ENCODE measurements at regions not wholly inside any gene's neighbourhood (a gene's known extent, or its start where the extent isn't known, plus 50 kb on each side); places are given as distances from the start of the nearest gene placed in this dataset.
"Not testable (repeated sequence)": the region's sequence is repeated elsewhere in the genome, so short reads cannot be mapped to it uniquely, and the experiment has no call there.

GRCh38 chr7:152539190-152539495, 103.3 kb upstream of the KMT2C start:
- not testable (repeated sequence) for DNase-seq

DNA sequence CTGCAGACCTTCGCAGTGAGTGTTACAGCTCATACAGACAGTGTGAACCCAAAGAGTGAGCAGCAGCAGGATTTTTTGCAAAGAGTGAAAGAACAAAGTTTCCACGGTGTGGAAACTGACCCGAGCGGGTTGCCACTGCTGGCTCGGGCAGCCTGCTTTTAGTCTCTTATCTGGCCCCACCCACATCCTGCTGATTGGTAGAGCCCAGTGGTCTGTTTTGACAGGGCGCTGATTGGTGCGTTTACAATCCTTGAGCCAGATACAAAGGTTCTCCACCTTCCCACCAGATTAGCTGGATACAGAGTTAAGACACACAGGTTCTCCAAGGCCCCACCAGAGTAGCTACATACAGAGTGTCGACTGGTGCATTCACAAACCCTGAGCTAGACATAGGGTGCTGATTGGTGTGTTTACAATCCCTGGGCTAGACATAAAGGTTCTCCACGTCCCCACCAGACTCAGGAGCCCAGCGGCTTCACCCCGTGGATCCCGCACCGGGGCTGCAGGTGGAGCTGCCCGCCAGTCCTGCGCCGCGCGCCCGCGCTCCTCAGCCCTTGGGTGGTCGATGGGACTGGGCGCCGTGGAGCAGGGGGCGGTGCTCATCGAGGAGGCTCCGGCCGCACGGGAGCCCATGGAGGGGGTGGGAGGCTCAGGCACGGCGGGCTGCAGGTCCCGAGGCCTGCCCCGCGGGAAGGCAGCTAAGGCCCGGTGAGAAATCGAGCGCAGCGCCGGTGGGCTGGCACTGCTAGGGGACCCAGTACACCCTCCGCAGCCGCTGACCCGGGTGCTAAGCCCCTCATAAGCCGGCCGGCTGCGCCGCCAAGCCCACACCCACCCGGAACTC, 102.8 kb upstream of the KMT2C start:
- not testable (repeated sequence) for DNase-seq

GRCh38 chr7:152537639-152538038, 101.8 kb upstream of the KMT2C start:
- DNase-seq = no peak

GRCh38 chr7:152528612-152529011, 92.8 kb upstream of the KMT2C start:
- DNase-seq = no peak

GRCh38 chr7:152527610-152528032, 91.8 kb upstream of the KMT2C start:
- DNase-seq = no peak

DNA sequence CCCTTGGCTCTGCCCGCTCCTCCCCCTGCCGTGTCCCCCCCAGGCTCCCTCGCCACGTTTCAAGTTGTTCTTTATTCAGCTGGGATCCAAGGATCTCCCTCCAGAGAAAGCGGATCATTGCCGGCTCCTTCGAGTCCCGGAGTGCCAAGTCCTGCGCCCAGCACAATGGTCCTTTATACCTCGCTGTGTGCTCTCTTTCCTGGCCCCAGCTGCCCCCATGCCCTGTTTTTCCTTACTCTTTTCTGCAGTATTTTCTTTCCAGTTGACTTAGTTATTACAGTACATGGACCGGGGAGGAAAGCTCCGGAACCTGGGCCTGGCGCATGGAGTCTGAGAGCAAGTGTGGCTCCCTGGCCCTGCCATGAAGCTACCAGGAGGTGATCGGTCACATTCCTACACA, 88.1 kb upstream of the KMT2C start:
- DNase-seq = no peak

DNA sequence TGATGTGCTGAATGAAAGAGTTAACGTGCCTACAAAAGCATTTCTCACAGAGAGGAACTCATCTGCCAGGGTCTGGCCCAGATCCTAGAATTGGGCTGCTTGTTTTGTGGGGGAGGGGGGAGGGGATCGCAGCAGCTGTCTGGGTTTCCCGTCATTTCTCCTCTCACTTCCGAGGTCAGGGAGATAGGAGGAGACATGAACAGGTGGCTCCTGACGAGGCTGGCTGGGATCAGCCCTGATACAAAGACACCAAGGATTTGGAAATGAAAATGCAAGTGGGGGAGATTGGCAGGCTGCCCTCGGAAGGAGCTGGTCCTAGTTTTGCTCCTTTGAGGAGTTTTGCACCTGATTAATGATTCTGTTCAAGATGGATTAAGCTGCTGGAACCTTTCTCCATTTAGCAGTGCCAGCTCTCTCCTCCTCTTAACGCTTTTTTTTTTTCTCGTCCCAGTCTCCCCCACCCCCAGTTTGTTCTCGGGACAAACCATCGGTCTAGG, 86.8 kb upstream of the KMT2C start:
- DNase-seq = no peak

DNA sequence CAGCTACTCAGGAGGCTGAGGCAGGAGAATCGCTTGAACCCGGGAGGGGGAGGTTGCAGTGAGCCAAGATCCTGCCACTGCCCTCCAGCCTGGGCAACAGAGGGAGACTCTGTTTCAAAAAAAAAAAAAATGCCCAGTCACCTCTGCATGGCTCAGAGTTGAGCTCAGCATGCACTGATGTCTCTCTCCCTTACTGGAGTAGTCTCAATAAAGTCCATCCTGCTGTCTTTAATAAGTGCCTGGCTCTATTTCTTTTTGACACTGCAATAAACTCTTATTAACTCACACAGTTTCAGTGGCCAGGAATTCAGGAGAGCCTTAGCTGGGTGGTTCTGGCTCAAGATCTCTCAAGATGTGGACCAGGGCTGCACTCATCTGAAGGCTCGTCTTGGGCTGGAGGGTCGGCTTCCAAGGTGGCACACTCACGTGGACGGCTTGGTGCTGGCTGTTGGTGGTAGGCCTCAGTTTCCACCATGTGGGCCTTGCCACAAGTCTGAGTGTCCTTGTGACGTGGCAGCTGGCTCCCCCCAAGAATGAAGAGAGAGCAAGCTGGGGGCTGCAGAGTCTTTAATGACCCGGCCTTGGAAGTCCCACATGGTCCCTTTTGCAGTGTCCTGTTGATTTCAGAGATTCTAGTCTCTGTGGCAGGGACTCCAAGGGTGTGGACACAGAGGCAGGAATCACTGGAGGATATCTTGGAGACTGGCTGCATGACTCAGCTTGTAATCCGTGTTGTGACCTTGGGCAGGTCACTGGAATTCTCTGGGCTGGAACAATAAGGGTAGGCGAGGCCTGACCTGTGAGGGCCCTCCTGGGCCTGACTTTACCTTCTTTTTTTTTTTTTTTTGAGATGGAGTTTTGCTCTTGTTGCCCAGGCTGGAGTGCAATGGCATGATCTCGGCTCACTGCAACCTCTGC, 85.9 kb upstream of the KMT2C start:
- no peak for DNase-seq

DNA sequence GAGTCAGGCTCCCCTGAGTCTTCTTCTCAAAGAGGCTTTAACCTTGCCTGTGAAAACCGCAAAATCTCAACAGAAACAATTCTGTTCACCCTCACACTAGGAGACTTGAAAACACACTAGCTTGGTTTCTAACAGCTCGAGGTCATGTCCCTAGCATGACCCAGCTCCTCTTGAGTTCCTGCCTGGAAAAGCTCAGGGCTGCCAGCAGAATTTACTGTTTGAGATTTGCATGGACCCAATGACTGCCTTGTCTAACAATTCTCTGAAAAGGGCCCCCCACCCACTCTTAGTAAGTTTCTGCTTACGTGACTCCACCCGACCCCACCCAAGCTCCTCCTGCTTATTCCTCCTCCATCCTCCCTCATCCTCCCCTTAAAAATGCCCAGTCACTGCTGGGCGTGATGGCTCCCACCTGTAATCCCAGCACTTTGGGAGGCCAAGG, 85.1 kb upstream of the KMT2C start:
- DNase-seq = no peak

DNA sequence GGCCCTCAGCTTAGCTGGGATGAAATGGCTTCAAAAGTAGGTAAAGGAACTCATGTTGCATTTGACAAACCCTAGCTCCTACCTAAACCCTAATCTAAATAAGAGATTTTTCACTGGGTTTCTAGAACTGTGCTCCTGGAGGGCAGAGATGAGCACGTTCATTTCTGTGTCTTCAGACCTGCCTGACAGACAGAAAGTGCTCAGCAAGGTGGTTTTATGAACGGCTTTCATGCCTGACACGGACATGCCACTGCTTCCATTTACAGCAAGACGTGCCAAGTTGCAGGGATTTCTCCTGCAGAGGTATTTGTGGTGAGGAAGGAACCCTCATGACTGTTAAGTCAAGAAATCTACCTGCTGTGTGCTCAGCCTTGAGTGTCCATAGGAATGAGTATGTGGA, 83.5 kb upstream of the KMT2C start:
- DNase-seq = no peak

DNA sequence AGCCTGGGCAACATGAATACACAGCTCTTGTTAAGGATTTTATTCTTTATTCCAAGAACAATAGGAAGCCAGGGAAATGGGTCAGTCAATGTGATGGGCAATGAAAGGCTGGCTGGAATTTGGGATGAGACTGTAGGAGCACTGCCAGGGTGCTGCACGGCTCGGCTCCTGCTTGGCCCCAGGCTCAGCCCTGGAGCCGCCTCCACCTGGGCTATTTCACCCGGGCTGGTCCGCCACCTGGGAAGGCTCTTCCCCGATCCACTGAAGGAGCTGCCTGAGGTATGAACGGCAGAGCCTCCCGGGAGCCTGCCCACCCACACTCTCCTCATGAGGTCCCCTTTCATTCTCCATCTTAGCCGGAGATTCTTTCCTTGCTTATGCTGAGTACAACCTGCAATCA, 80.4 kb upstream of the KMT2C start:
- no peak for DNase-seq

DNA sequence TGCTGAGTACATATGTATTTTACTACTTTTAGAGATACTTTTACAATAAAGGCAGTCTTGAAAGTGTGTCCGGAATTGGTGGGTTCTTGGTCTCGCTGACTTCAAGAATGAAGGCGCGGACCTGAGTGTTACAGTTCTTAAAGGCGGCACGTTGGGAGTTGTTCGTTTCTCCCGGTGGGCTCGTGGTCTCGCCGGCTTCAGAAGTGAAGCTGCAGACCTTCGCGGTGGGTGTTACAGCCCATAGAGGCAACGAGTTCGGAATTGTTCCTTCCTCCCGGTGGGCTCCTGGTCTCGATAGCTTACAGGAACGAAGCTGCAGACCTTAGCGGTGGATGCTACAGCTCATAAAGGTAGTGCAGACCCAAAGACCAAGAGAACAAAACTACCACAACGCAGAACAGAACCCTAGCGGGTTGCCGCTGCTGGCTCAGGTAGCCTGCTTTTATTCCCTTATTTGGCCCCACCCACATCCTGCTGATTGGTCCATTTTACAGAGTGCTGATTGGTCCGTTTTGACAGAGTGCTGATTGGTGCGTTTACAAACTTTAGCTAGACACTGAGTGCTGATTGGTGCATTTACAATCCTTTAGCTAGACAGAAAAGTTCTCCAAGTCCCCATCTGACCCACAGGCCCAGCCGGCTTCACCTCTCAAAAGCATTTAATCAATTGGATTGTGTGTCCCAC, 79.6 kb upstream of the KMT2C start:
- not testable (repeated sequence) for DNase-seq

GRCh38 chr7:152514771-152515105, 78.9 kb upstream of the KMT2C start:
- DNase-seq = no peak

DNA sequence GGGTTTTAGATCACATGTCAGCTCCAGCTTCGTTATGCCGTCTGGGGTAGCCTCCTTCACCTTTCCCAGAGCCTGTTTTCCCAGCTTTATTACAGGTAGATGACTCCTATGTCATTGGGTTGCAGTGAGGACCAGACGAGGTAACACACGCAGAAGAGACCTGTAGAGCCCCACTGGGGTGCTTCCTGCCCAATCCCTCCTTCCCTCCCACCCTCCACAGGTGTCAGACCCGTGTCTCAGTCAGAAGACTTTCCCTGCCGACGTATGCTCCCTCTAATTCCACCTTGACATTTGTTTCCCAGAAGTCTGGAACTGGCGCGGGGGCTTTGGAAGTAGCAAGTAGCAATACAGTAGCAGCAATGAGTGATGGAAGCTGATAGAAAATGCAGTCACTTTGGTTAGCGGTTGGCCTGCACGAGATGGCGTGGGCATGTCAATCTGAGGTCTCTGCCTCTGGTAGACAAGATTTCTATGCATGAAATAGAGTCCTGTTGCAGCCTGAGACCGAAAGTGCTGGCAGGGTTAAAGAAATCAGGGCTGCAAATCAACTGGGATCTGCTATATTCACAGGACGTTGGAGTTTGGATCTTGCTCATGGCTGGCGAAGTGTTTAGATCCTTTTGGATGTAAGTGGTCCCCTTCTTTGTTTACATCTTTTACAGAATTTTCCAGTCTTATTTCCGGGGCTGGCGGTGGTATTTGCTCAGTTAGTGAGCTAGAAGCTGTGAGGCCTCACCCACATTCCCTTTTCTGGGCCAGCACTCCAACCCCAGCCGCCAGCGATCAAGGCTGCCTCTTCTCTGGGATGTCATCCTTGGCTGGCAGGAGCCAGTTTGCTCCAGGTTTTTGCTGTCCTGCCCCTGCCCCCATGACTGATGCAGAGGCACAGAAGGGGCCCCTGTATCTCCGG, 78.3 kb upstream of the KMT2C start:
- DNase-seq = no peak

GRCh38 chr7:152512706-152513105, 76.9 kb upstream of the KMT2C start:
- peak; percentile 42 for DNase-seq

GRCh38 chr7:152511736-152512135, 75.9 kb upstream of the KMT2C start:
- DNase-seq = no peak

DNA sequence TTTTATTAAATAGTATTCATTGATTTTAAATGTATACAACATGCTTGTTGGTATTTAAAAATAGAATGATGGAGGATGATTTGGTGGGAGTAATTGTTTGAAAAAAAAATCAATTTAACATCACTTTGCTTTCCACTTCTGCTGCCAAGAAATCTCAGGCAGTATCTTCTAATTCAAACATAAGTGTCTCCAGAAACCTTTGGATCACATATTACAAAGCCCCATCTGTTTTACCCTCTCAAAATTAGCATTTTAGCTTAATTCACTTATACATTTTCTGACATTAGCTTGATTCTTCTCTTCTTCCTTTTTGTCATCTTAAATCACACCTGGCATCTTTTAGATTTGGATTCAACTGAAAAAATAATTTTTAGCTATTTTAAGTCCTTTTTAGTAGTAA, 72.9 kb upstream of the KMT2C start:
- DNase-seq = no peak

- DNase-seq = no peak
These were observed 69.8 kb upstream of the KMT2C start for GRCh38 chr7:152505606-152506005.

GRCh38 chr7:152504816-152505215, 69.0 kb upstream of the KMT2C start:
- no peak for DNase-seq

GRCh38 chr7:152504367-152504766, 68.6 kb upstream of the KMT2C start:
- no peak for DNase-seq

DNA sequence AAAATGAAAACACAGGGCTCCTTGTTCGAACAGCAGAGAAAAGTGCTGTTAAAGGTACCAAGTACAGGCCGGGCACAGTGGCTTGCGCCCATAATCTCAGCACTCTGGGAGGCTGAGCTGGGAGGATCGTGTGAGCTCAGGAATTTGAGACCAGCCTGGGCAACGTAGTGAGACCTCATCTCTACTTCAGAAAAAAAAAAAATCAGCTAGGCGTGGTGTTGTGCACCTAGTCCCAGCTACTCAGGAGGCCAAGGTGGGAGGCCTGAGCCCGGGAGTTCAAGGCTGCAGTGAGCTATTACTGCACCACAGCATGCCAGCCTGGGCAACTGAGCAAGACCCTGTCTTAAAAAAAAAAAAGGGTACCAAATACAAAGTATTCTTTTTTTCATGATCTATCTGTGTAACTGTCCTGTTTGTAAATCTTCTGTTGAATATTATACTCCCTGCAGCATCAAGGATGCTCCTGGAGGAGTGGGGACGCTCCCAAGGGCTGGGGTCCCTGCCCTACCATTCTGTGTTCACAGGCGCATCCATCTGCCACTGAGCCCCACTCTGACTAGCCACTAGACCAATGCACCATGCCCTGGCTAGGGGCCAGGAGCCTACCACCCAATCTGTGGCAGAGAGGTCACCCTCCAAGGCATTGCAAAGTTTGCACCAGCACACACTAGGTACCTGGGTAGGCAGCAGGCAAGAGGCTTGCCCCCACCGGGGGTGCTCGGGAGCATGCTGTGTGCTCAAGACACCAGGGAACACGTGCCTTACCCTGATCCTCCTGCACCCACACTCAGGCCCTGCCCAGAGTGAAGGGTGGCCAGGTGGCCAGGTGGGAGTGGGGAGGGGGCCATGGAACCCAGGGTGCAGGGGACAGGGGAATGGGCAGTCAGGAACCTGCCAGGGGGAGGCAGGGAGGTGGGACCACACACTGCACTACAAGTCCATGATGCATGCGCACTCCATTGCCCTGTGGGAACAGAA, 67.3 kb upstream of the KMT2C start:
- DNase-seq = no peak
